ENCODE measurements at regions not wholly inside any gene's neighbourhood (a gene's known extent, or its start where the extent isn't known, plus 50 kb on each side); places are given as distances from the start of the nearest gene placed in this dataset.
"Not testable (repeated sequence)": the region's sequence is repeated elsewhere in the genome, so short reads cannot be mapped to it uniquely, and the experiment has no call there.

GRCh38 chr5:135179308-135179980 is 145.4 kb upstream of the PITX1 start:
- no peak for DNase-seq (ENCODE audit: low spot score)

GRCh38 chr5:135178476-135179155 is 144.6 kb upstream of the PITX1 start:
- no peak for DNase-seq (ENCODE audit: low spot score)

- no peak for DNase-seq (ENCODE audit: low spot score)
Observed at GRCh38 chr5:135177591-135177990, 143.6 kb upstream of the PITX1 start.

GRCh38 chr5:135176991-135177390 is 143.0 kb upstream of the PITX1 start:
- no peak for DNase-seq (ENCODE audit: low spot score)

- DNase-seq (ENCODE audit: low spot score) = no peak
Observed at GRCh38 chr5:135174315-135175096, 140.5 kb upstream of the PITX1 start.

GRCh38 chr5:135173662-135174290 is 139.7 kb upstream of the PITX1 start:
- no peak for DNase-seq (ENCODE audit: low spot score)

- no peak for DNase-seq (ENCODE audit: low spot score)
Observed at GRCh38 chr5:135172718-135173117, 138.7 kb upstream of the PITX1 start.

- DNase-seq (ENCODE audit: low spot score) = no peak
Observed at GRCh38 chr5:135171336-135171735, 137.3 kb upstream of the PITX1 start.

- DNase-seq (ENCODE audit: low spot score) = no peak
Observed at GRCh38 chr5:135170500-135170899, 136.5 kb upstream of the PITX1 start.

- DNase-seq (ENCODE audit: low spot score) = no peak
Observed at GRCh38 chr5:135169753-135170152, 135.7 kb upstream of the PITX1 start.

GRCh38 chr5:135167634-135168033 is 133.6 kb upstream of the PITX1 start:
- no peak for DNase-seq (ENCODE audit: low spot score)

GRCh38 chr5:135164873-135165614 is 131.0 kb upstream of the PITX1 start:
- DNase-seq (ENCODE audit: low spot score) = not testable (repeated sequence)

GRCh38 chr5:135163964-135164363 is 129.9 kb upstream of the PITX1 start:
- no peak for DNase-seq (ENCODE audit: low spot score)

GRCh38 chr5:135163391-135163790 is 129.4 kb upstream of the PITX1 start:
- DNase-seq (ENCODE audit: low spot score) = no peak

GRCh38 chr5:135162661-135163265 is 128.7 kb upstream of the PITX1 start:
- no peak for DNase-seq (ENCODE audit: low spot score)

GRCh38 chr5:135161221-135161620 is 127.2 kb upstream of the PITX1 start:
- DNase-seq (ENCODE audit: low spot score) = no peak

- DNase-seq (ENCODE audit: low spot score) = no peak
Observed at GRCh38 chr5:135160036-135160675, 126.1 kb upstream of the PITX1 start.

- no peak for DNase-seq (ENCODE audit: low spot score)
Observed at GRCh38 chr5:135159626-135160025, 125.6 kb upstream of the PITX1 start.

GRCh38 chr5:135158982-135159381 is 125.0 kb upstream of the PITX1 start:
- no peak for DNase-seq (ENCODE audit: low spot score)

GRCh38 chr5:135158314-135158697 is 124.3 kb upstream of the PITX1 start:
- DNase-seq (ENCODE audit: low spot score) = no peak

Measured in kidney capillary endothelial cell (primary cell).